ENCODE measurements at regions not wholly inside any gene's neighbourhood (a gene's known extent, or its start where the extent isn't known, plus 50 kb on each side); places are given as distances from the start of the nearest gene placed in this dataset.

DNA sequence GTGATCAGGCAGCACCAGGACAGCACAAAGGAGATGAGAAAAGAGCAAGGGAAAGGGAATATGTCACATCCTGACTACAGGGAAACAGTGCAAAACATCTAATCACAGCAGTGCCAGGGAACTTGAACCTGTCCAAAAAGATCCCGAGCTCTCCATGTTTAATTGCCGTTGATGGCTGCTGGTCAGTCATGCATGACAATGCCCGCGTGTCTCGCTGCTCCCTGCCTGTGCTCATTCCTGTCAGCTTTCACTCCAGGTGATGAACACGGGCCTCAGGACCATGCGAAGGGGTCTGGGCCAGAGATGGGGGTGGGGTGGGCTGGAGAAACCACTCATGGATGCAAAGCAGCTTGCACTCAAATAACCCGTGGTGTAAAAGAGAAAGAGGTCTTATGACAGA lies 287.0 kb downstream of the GPATCH2 start:
- in situ Hi-C loops (cut with MboI; ENCODE audit: low sequenced_read_pairs, unreplicated experiment): no loop called here
- DNase-seq (ENCODE audit: low spot score): no peak
- TF ChIP-seq, protein P1, sequence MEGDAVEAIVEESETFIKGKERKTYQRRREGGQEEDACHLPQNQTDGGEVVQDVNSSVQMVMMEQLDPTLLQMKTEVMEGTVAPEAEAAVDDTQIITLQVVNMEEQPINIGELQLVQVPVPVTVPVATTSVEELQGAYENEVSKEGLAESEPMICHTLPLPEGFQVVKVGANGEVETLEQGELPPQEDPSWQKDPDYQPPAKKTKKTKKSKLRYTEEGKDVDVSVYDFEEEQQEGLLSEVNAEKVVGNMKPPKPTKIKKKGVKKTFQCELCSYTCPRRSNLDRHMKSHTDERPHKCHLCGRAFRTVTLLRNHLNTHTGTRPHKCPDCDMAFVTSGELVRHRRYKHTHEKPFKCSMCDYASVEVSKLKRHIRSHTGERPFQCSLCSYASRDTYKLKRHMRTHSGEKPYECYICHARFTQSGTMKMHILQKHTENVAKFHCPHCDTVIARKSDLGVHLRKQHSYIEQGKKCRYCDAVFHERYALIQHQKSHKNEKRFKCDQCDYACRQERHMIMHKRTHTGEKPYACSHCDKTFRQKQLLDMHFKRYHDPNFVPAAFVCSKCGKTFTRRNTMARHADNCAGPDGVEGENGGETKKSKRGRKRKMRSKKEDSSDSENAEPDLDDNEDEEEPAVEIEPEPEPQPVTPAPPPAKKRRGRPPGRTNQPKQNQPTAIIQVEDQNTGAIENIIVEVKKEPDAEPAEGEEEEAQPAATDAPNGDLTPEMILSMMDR (IDR thresholded peaks at IDR 0.05; ENCODE audit: borderline replicate concordance, control extremely low read depth, extremely low read depth, insufficient read depth, missing control alignments): no peak

- in situ Hi-C loops (cut with MboI; ENCODE audit: low sequenced_read_pairs, unreplicated experiment): no loop called here
- no peak for DNase-seq (ENCODE audit: low spot score)
- TF ChIP-seq, protein P1 (IDR thresholded peaks at IDR 0.05; ENCODE audit: borderline replicate concordance, control extremely low read depth, extremely low read depth, insufficient read depth, missing control alignments): no peak
Observed at GRCh38 chr1:217342105-217342504, 288.8 kb downstream of the GPATCH2 start.

DNA sequence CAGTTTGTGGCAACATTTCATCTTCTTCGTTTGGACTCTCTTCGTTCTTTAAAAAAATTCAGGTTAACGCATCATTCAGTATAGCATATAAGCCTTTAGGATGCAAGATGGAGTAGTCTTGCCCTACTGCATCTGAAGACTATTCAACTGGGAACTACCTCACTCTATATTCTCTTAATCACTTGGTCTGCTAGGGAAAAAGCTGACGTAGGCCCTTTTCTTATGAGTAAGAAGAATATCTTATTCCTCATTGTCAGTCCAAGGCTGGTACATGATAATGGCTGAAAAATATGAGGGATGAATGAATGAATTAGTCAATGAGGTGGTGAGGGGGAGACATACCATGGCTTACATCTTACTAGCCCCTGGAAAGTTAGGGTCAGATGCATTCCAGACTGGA lies 294.2 kb downstream of the GPATCH2 start:
- TF ChIP-seq, protein P1 (IDR thresholded peaks at IDR 0.05; ENCODE audit: borderline replicate concordance, control extremely low read depth, extremely low read depth, insufficient read depth, missing control alignments): no peak
- in situ Hi-C loops (cut with MboI; ENCODE audit: low sequenced_read_pairs, unreplicated experiment): no loop called here
- no peak for DNase-seq (ENCODE audit: low spot score)

DNA sequence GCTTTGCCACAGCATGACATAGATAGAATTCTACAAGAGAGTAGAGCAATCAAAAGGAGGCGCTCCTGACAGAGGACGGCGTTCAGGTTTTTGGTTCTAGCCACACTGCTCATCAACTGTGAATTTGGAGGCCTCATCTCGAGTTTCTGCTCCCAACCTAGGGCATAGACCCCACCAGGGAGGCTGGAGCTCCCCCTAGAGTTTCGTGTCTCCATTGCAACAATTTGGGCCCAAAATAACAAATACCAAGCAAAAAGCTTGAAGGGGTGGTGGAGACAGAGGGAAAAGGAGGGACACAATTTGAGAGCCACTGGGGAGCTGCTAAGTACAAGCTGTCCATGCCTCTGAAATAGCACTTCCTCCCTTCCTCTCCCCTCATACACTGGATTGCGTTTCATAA lies 297.0 kb downstream of the GPATCH2 start:
- in situ Hi-C loops (cut with MboI; ENCODE audit: low sequenced_read_pairs, unreplicated experiment): no loop called here
- peak; percentile 37 for DNase-seq (ENCODE audit: low spot score)
- TF ChIP-seq, protein P1 (IDR thresholded peaks at IDR 0.05; ENCODE audit: borderline replicate concordance, control extremely low read depth, extremely low read depth, insufficient read depth, missing control alignments): peak; percentile 76

- in situ Hi-C loops (cut with MboI; ENCODE audit: low sequenced_read_pairs, unreplicated experiment): no loop called here
- TF ChIP-seq, protein P1 (IDR thresholded peaks at IDR 0.05; ENCODE audit: borderline replicate concordance, control extremely low read depth, extremely low read depth, insufficient read depth, missing control alignments): no peak
- DNase-seq (ENCODE audit: low spot score): no peak
Observed at GRCh38 chr1:217332431-217333065, 298.3 kb downstream of the GPATCH2 start.

GRCh38 chr1:217331698-217332097 lies 299.2 kb downstream of the GPATCH2 start:
- DNase-seq (ENCODE audit: low spot score): no peak
- in situ Hi-C loops (cut with MboI; ENCODE audit: low sequenced_read_pairs, unreplicated experiment): no loop called here
- TF ChIP-seq, protein P1 (IDR thresholded peaks at IDR 0.05; ENCODE audit: borderline replicate concordance, control extremely low read depth, extremely low read depth, insufficient read depth, missing control alignments): no peak
